GM12892 (cell line): ENCODE measurements at regions not wholly inside any gene's neighbourhood (a gene's known extent, or its start where the extent isn't known, plus 50 kb on each side); places are given as distances from the start of the nearest gene placed in this dataset.

Source experiments
- POLR2A ChIP-seq: IDR thresholded peaks from 2 replicates; pipeline ENCODE4 v1.6.1; 2011; ENCODE audit warnings: low read depth, low read length, control low read depth
- POLR2AphosphoS5 ChIP-seq: IDR thresholded peaks from 2 replicates; pipeline ENCODE4 v1.6.1; 2011; ENCODE audit warnings: low read depth, low read length, control low read depth
- TAF1 ChIP-seq: IDR thresholded peaks from 2 replicates; pipeline ENCODE4 v1.6.1; 2011; ENCODE audit warnings: low read depth, mild to moderate bottlenecking, control low read depth, low read length, borderline replicate concordance

GRCh38 chr14:87312169-87312893, 680.7 kb downstream of the GALC start:
- TF ChIP-seq POLR2A, result no peak
- TF ChIP-seq TAF1, result no peak
- no peak for TF ChIP-seq POLR2AphosphoS5
